Liver (tissue), 3 donors: ENCODE measurements at regions not wholly inside any gene's neighbourhood (a gene's known extent, or its start where the extent isn't known, plus 50 kb on each side); places are given as distances from the start of the nearest gene placed in this dataset.

Experiments used
- ATF3 ChIP-seq: IDR thresholded peaks from 2 replicates; pipeline ENCODE4 v1.6.1; 2016; ENCODE audit warnings: antibody characterized with exemption
- ZBTB33 ChIP-seq: IDR thresholded peaks from 2 replicates; pipeline ENCODE4 v1.6.1; 2016; ENCODE audit warnings: antibody characterized with exemption
- TF ChIP-seq, protein P1 (sequence below): fragments of 150-350 bp; IDR thresholded peaks from 2 replicates; pipeline ENCODE4 v1.5.1; 2017; ENCODE audit warnings: improper control_type of control experiment, low read depth, low read length; ENCODE audit not compliant: missing input control
- TF ChIP-seq, protein P2 (sequence below): IDR thresholded peaks from 2 replicates; pipeline ENCODE4 v1.6.1; 2016; ENCODE audit warnings: antibody characterized with exemption
- donor health status: healthy.
- donor health status: healthy.

GRCh38 chr17:79363552-79364275 lies 247.1 kb downstream of the RBFOX3 start:
- TF ChIP-seq, protein P1, sequence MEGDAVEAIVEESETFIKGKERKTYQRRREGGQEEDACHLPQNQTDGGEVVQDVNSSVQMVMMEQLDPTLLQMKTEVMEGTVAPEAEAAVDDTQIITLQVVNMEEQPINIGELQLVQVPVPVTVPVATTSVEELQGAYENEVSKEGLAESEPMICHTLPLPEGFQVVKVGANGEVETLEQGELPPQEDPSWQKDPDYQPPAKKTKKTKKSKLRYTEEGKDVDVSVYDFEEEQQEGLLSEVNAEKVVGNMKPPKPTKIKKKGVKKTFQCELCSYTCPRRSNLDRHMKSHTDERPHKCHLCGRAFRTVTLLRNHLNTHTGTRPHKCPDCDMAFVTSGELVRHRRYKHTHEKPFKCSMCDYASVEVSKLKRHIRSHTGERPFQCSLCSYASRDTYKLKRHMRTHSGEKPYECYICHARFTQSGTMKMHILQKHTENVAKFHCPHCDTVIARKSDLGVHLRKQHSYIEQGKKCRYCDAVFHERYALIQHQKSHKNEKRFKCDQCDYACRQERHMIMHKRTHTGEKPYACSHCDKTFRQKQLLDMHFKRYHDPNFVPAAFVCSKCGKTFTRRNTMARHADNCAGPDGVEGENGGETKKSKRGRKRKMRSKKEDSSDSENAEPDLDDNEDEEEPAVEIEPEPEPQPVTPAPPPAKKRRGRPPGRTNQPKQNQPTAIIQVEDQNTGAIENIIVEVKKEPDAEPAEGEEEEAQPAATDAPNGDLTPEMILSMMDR, result no peak
- TF ChIP-seq, protein P2, sequence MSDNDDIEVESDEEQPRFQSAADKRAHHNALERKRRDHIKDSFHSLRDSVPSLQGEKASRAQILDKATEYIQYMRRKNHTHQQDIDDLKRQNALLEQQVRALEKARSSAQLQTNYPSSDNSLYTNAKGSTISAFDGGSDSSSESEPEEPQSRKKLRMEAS, result no peak
- TF ChIP-seq ATF3 (no peak), ZBTB33 (no peak)
